GM18858 (cell line): ENCODE measurements at regions not wholly inside any gene's neighbourhood (a gene's known extent, or its start where the extent isn't known, plus 50 kb on each side); places are given as distances from the start of the nearest gene placed in this dataset.
"Not testable (repeated sequence)": the region's sequence is repeated elsewhere in the genome, so short reads cannot be mapped to it uniquely, and the experiment has no call there.

ENCODE experiments used
- ATAC-seq: cut with Tn5 transposase; IDR thresholded peaks from one replicate; pipeline ENCODE4 v1.9.1; 2021; ENCODE audit not compliant: unreplicated experiment

DNA sequence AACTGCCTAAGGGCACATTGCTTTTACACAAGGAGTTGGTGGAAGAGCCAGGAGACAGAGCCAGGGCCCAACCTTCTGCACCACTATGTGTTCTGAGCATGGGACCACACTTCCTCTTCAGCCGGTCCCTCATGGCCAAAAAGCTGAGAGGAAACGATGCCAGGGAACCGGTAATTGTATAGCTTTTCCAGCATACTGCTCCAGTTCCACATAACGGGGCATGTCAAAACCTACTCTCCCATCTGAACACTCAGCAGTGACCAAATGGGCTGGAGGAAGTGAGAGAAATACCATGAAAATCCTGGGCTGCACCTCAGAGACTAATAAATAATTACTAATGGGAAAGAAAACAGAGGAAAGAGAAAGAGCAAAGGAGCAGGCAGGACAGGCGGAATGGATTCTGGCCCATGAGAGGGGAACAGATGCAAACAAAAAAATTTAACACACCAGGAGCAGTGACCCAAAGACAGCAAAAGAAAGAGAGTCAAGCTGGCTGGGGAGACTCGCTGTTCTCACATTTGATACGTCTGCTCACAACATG is 52.0 kb upstream of the BMP2 start:
- no peak for ATAC-seq

DNA sequence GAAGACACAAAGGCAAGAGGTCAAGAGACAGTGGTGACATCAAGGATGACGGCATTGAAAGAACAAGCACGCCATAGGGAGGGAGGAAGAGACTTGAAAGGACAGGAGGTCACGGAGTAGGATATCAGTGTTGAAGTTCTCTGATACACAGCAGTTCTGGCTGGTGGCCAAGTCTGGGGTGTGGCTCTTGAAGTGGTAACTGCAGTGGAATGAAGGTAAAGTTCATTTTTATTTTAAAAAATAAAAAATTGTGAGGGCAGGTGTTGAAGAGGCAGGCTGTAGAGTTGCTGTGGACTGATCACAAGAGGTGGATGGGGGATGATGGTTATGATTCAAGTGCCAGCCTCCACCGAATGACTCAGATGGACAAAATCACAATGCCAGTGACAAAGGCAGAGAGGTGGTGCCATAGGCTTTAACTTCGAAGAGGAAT is 53.2 kb upstream of the BMP2 start:
- ATAC-seq, result no peak

- no peak for ATAC-seq
These were observed 55.4 kb upstream of the BMP2 start for GRCh38 chr20:6711951-6712649.

DNA sequence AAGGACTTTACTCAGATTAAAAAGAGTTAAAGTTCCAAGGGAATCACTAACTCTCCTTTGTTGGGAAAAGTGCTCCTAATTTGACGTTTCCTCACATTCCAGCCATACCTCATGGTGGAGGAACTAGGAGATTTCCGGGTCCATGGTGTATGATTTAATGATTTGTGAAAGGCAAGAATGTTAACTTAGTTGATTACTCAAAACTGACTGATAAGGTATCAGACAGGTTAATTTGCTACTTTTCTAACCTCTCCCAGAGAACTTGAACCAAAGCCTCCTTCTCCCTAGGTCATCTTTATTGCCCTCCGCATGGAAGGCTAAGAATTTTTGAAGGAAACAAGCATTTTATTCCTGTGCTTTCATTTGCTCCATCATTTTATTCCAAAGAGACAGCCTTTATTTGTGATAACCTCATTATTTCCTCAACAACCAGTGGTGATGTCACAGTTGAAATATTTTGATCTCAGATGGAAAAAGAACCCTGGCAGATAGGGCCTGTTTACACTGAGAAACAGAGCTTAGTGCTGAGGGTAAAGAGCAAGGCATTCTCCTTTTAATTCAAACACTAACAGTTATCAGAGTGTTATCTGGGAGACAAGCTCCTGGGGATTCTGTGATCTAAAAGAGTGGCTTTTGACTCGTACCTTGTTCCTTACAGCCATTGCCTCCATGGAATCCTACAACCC is 57.4 kb upstream of the BMP2 start:
- no peak for ATAC-seq

DNA sequence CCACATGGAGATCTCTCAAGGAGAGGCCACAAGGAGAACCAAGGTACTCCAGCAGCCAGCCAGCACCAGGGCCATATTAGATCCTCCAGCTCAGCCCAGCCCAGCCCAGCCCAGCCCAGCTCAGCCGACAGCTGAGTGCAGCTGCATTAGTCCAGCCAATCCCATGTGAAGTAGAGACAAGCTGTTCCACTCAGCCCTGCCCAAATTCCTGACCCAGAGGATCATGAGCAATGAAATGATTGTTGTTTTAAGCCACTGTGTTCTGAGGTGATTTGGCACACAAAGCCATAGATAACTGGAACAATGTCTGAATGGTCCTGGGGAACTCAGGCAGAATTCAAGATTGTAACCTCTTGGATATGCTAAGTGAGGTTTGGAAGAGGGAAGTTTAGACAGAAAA is 59.5 kb upstream of the BMP2 start:
- ATAC-seq, result no peak

DNA sequence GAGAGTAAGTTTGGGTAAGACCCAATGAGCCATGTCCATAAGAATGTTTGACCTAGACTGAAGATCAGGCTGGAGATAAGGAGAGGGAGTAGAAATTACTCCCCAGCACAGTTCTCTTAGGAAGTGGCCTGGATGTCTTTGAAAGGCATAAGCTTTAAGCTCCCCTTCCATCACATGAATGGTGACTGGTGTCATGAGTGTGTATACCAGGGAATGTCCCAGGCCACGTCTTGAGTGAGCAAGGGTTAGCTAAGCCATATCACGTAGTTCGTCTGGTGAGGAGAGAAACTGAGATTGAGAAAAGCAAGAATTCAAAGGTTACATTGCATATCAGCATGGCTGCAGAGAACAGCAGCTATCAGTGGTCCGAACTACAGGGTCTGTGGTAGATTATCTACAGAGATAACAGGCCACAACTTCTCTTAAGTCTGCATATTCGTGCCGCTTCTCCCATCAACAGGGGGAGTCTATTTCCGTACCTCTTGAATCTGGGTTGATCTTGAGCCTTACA is 60.1 kb upstream of the BMP2 start:
- ATAC-seq, result no peak

DNA sequence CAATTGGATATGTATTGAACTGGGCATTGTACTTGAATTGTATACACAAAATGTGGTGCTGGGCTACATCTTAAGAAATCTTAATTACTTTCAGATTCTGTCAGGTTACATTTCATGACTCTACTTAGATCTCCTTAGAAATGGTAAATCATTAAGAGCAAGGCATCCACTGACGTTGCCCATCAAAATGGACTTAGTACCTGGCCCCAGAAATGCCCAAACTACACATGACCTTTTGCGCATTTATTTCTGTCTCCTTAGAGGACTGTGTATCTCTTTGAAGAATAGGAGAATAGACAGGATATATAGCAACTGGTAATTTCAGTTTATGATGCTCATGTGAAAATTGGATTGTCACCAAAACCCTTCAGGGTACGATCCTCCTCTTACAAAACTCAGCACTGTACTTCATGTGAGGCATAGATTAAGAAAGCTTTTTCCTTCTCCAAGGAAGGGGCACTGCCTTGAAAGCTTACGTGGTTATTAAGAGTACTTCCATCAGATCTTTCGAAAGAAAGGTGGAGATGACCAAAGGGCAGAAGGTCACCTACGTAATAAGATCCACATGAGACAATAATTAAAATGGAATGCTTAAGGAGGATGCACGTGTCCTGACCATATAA is 61.4 kb upstream of the BMP2 start:
- no peak for ATAC-seq

GRCh38 chr20:6705106-6705766 is 62.2 kb upstream of the BMP2 start:
- ATAC-seq, result no peak

DNA sequence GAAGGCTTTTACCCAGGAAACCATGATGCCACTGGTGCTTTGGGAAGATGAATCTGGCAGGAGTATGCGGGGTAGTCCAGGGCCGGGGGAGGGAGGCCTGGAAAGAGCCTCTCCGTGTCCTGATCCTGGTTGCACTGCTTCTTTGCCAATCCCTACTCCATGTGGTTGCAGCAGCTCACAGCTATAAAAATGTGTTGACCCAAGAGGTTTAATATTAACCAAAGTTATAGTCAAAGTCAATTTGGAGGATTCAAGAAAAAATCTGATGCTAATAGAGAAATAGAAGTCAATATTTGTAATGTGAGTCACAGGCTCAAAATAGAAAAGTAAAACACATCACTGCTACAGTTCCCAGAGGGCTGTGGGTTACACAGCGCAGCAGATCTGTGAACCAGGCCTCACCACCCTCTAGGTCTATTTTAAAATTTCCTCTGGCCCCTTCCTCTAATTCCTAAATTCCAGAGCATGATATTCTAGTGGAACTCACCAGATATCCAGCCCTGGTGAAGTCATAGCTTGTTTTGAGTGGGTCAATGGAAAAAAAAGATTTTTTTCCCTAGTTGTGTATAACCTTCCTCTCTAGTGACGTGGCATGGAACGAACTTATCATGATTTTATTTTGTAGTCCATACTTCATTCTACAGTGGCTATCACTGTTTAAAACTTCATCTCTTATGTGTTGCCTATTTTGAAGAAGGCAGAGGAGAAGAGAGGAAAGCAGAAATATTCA is 63.2 kb upstream of the BMP2 start:
- ATAC-seq, result no peak

GRCh38 chr20:6703656-6704055 is 63.8 kb upstream of the BMP2 start:
- ATAC-seq, result no peak

GRCh38 chr20:6703047-6703446 is 64.4 kb upstream of the BMP2 start:
- ATAC-seq, result no peak

DNA sequence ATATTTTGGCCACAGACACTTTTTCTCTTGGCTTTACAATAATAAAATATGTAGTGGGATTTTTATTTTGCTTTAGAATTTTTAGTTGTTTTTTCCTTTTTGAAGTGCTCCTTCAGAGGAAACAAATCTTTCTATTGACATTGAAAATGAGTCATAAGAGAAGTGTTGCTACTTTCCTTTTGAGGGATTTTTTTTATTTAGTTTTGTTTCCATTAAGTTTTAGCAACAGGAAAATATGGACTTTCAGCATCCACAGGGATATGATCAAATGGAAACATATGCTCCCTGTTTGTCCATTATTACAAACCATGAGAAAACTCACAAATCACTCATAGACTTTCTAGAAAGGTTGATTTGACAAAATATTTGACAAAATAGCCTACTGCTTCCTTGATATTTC is 65.3 kb upstream of the BMP2 start:
- no peak for ATAC-seq

GRCh38 chr20:6700563-6701329 is 66.7 kb upstream of the BMP2 start:
- no peak for ATAC-seq

GRCh38 chr20:6699921-6700562 is 67.4 kb upstream of the BMP2 start:
- no peak for ATAC-seq

DNA sequence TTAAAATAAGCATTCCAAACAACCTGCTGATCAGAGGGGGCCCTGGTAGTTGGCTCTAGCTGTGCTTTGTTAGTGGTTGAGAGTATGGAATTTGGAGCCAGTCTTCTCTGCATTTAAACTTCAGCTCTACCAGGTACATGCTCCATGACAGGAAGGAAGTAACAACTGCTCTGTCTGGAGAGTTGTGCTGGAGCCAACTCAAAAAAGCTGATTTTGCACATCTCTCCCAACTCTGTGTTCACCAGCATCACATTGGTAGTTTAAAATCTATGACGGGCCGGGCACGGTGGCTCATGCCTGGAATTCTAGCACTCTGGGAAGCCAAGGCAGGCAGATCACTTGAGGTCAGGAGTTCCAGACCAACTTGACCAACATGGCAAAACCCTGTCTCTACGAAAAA is 68.8 kb upstream of the BMP2 start:
- no peak for ATAC-seq

DNA sequence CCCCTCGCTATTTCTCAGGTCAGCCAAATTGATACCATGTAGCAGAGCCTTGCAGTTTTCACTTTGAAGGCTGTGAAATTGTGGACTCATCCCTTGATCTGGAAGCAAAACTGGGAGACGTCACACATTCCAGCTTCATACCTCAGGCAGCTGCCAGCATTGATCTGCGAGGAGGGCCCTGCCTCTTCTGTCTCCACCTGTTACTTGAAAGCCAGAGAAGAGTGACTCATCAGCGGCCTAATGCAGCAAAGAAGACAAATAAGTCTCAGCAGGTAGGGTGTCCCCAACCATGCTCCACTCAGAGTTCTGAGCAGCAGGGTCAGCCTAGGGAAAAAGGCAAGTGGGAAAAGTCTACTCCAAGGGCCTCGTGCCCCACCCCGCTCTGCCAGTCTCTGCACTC is 69.4 kb upstream of the BMP2 start:
- ATAC-seq, result no peak

GRCh38 chr20:6697228-6697972 is 70.1 kb upstream of the BMP2 start:
- ATAC-seq, result no peak

- no peak for ATAC-seq
These were observed 71.5 kb upstream of the BMP2 start for GRCh38 chr20:6696001-6696400.

DNA sequence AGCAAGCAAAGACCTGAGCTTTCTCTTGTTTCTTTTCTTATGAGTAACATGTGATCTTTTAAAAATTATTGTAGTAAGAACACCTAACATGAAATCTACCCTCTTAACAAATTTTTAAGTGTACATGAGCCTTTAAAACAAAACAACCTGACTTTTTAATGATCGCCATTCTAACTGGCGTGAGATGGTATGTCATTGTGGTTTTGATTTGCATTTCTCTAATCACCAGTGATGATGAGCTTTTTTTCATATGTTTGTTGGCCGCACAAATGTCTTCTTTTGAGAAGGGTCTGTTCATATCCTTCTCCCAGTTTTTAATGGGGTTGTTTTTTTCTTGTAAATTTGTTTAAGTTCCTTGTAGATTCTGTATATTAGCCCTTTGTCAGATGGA is 73.7 kb upstream of the BMP2 start:
- not testable (repeated sequence) for ATAC-seq
